WTC11 (cell line): ENCODE measurements at regions not wholly inside any gene's neighbourhood (a gene's known extent, or its start where the extent isn't known, plus 50 kb on each side); places are given as distances from the start of the nearest gene placed in this dataset.

Source experiments
- ATAC-seq: fragments of 200-7000 bp; cut with Tn5 transposase; 2 replicates; pipeline ENCODE4 v1.10.0; 2021; ENCODE audit warnings: mild to moderate bottlenecking, moderate library complexity
- CTCF ChIA-PET: fragments of 300-600 bp; sonication (Branson Sonifier 250); formaldehyde crosslinking; loops from one replicate; lab custom pipeline; 2021; ENCODE audit warnings: antibody characterized with exemption; lab: Charles Lee
- POLR2A ChIA-PET: fragments of 350-600 bp; sonication (Branson Sonifier 250); formaldehyde crosslinking; loops from one replicate; lab custom pipeline; 2021; ENCODE audit warnings: antibody characterized with exemption; lab: Charles Lee
- DNase-seq: peaks from one replicate; pipeline ENCODE4 v3.0.0; 2021; ENCODE audit warnings: low spot score
- H3K27ac Mint-ChIP-seq: 2 replicates; pipeline ENCODE4 v1.8.0; 2021; ENCODE audit warnings: mixed read lengths
- H3K27me3 Mint-ChIP-seq: 2 replicates; pipeline ENCODE4 v1.8.0; 2021; ENCODE audit warnings: low read depth, mild to moderate bottlenecking, moderate library complexity, mixed read lengths
- H3K36me3 Mint-ChIP-seq: 2 replicates; pipeline ENCODE4 v1.8.0; 2021; ENCODE audit warnings: mixed read lengths
- H3K4me1 Mint-ChIP-seq: 2 replicates; pipeline ENCODE4 v1.8.0; 2022; ENCODE audit warnings: mixed read lengths
- H3K4me3 Mint-ChIP-seq: 2 replicates; pipeline ENCODE4 v1.8.0; 2021; ENCODE audit warnings: mild to moderate bottlenecking, moderate library complexity, mixed read lengths
- H3K9me3 Mint-ChIP-seq: 2 replicates; pipeline ENCODE4 v1.8.0; 2021; ENCODE audit warnings: mixed read lengths
- EMX1 ChIP-seq: fragments of 250-450 bp; sonication (Bioruptor Pico); IDR thresholded peaks from 2 replicates; pipeline ENCODE4 v1.8.0; 2021; ENCODE audit warnings: mild to moderate bottlenecking
- HMGA2 ChIP-seq: fragments of 250-450 bp; sonication (Bioruptor Pico); IDR thresholded peaks from 2 replicates; pipeline ENCODE4 v1.4.0; 2021; ENCODE audit warnings: mild to moderate bottlenecking, moderate library complexity
- IRF1 ChIP-seq: sonication (generic); formaldehyde crosslinking; IDR thresholded peaks from 2 replicates; pipeline ENCODE4 v1.8.0; 2023; ENCODE audit warnings: missing genetic modification reagents
- NFYB ChIP-seq: sonication (generic); formaldehyde crosslinking; conservative IDR thresholded peaks from 2 replicates; pipeline ENCODE4 v1.8.0; 2022; ENCODE audit warnings: low read depth, missing genetic modification reagents
- NR1H2 ChIP-seq: sonication (generic); formaldehyde crosslinking; IDR thresholded peaks from 2 replicates; pipeline ENCODE4 v1.9.0; 2021; ENCODE audit warnings: mild to moderate bottlenecking, moderate library complexity, missing genetic modification reagents
- NR3C1 ChIP-seq: sonication (generic); formaldehyde crosslinking; conservative IDR thresholded peaks from 2 replicates; pipeline ENCODE4 v1.8.1; 2023; ENCODE audit warnings: low read depth, mild to moderate bottlenecking, missing genetic modification reagents
- RORB ChIP-seq: fragments of 250-450 bp; sonication (Bioruptor Pico); IDR thresholded peaks from 2 replicates; pipeline ENCODE4 v1.9.0; 2021; ENCODE audit warnings: mild to moderate bottlenecking
- SOX15 ChIP-seq: fragments of 250-450 bp; sonication (Bioruptor Pico); IDR thresholded peaks from 2 replicates; pipeline ENCODE4 v1.9.0; 2021; ENCODE audit warnings: mild to moderate bottlenecking
- TEAD1 ChIP-seq: sonication (generic); formaldehyde crosslinking; IDR thresholded peaks from 2 replicates; pipeline ENCODE4 v1.8.0; 2022; ENCODE audit warnings: mild to moderate bottlenecking, missing genetic modification reagents
- ZBTB21 ChIP-seq: sonication (generic); formaldehyde crosslinking; IDR thresholded peaks from 2 replicates; pipeline ENCODE4 v1.8.1; 2023; ENCODE audit warnings: mild to moderate bottlenecking, missing genetic modification reagents, borderline replicate concordance
- ZNF219 ChIP-seq: sonication (generic); formaldehyde crosslinking; IDR thresholded peaks from 2 replicates; pipeline ENCODE4 v1.8.0; 2023; ENCODE audit warnings: missing genetic modification reagents, mild to moderate bottlenecking, borderline replicate concordance
- ZNF396 ChIP-seq: fragments of 250-450 bp; sonication (Bioruptor Pico); IDR thresholded peaks from 2 replicates; pipeline ENCODE4 v1.8.0; 2021; ENCODE audit warnings: mild to moderate bottlenecking, moderate library complexity, borderline replicate concordance
- TF ChIP-seq, protein P1 (sequence below): sonication (generic); formaldehyde crosslinking; IDR thresholded peaks from 2 replicates; pipeline ENCODE4 v1.8.0; 2022; ENCODE audit warnings: mild to moderate bottlenecking, missing genetic modification reagents
- TF ChIP-seq, protein P2 (sequence below): sonication (generic); formaldehyde crosslinking; IDR thresholded peaks from 2 replicates; pipeline ENCODE4 v1.8.1; 2022; ENCODE audit warnings: low read depth, missing genetic modification reagents, borderline replicate concordance
- TF ChIP-seq, protein P3 (sequence below): sonication (generic); formaldehyde crosslinking; IDR thresholded peaks from 2 replicates; pipeline ENCODE4 v1.8.1; 2023; ENCODE audit warnings: mild to moderate bottlenecking, missing genetic modification reagents
- TF ChIP-seq, protein P4 (sequence below): fragments of 250-450 bp; sonication (Bioruptor Pico); IDR thresholded peaks from 2 replicates; pipeline ENCODE4 v1.9.0; 2021; ENCODE audit warnings: mild to moderate bottlenecking
- TF ChIP-seq, protein P5 (sequence below): sonication (generic); formaldehyde crosslinking; conservative IDR thresholded peaks from 2 replicates; pipeline ENCODE4 v1.8.1; 2022; ENCODE audit warnings: mild to moderate bottlenecking, missing genetic modification reagents
- TF ChIP-seq, protein P6 (sequence below): fragments of 250-450 bp; sonication (Bioruptor Pico); IDR thresholded peaks from 2 replicates; pipeline ENCODE4 v2.1.2; 2022; ENCODE audit warnings: mild to moderate bottlenecking, moderate library complexity

GRCh38 chrX:10854594-10854993, 234.2 kb upstream of the MID1 start:
- POLR2A ChIA-PET = no interaction called here
- CTCF ChIA-PET = no interaction called here
- Mint-ChIP-seq H3K36me3 (no peaks in the 10 kb centered on the region), H3K27ac (no peak overlapping the region), H3K4me1 (peaks cover 4% of the 10 kb centered on the region), H3K4me3 (no peak overlapping the region), H3K9me3 (0 out of 2 replicates have a peak, but pooled peaks cover 3% of the 10 kb centered on the region), H3K27me3 (no peaks in the 10 kb centered on the region)
- DNase-seq = no peak
- ATAC-seq = no peak
- TF ChIP-seq, protein P1, sequence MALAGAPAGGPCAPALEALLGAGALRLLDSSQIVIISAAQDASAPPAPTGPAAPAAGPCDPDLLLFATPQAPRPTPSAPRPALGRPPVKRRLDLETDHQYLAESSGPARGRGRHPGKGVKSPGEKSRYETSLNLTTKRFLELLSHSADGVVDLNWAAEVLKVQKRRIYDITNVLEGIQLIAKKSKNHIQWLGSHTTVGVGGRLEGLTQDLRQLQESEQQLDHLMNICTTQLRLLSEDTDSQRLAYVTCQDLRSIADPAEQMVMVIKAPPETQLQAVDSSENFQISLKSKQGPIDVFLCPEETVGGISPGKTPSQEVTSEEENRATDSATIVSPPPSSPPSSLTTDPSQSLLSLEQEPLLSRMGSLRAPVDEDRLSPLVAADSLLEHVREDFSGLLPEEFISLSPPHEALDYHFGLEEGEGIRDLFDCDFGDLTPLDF (CRISPR knock-in tag) = no peak

DNA sequence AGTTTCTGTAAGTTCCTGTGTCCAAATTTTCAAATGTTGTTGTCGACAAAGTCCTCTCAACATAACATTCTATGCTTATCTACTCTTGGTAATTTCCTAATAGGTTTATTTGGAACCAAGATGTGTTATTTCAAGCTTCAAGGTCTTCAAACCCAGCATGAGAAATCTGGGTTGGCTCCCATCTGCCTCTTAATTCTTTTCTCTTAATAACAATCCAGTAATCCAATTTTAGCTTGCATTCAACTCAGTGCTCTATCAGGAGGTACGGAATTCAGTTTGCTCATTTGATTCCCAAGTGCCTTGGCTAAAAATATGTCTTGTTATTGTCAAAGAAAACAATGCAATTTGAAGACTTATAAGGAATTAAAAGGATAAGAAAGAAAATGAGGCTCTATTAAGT, 235.5 kb upstream of the MID1 start:
- Mint-ChIP-seq H3K27ac (no peak overlapping the region), H3K9me3 (0 out of 2 replicates have a peak, but pooled peaks cover 4% of the 10 kb centered on the region), H3K36me3 (no peaks in the 10 kb centered on the region; the same call in 1 of the 2 replicates), H3K4me1 (no peaks in the 10 kb centered on the region), H3K27me3 (no peaks in the 10 kb centered on the region), H3K4me3 (no peak overlapping the region)
- POLR2A ChIA-PET = no interaction called here
- TF ChIP-seq ZNF219 (CRISPR knock-in tag) (no peak), HMGA2 (no peak), EMX1 (CRISPR knock-in tag) (no peak), NR1H2 (CRISPR knock-in tag) (no peak), NR3C1 (CRISPR knock-in tag) (no peak), ZNF396 (CRISPR knock-in tag) (no peak), ZBTB21 (CRISPR knock-in tag) (no peak), NFYB (CRISPR knock-in tag) (no peak), SOX15 (no peak), RORB (CRISPR knock-in tag) (no peak)
- TF ChIP-seq, protein P2, sequence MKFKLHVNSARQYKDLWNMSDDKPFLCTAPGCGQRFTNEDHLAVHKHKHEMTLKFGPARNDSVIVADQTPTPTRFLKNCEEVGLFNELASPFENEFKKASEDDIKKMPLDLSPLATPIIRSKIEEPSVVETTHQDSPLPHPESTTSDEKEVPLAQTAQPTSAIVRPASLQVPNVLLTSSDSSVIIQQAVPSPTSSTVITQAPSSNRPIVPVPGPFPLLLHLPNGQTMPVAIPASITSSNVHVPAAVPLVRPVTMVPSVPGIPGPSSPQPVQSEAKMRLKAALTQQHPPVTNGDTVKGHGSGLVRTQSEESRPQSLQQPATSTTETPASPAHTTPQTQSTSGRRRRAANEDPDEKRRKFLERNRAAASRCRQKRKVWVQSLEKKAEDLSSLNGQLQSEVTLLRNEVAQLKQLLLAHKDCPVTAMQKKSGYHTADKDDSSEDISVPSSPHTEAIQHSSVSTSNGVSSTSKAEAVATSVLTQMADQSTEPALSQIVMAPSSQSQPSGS (CRISPR knock-in tag) = no peak
- TF ChIP-seq, protein P3, sequence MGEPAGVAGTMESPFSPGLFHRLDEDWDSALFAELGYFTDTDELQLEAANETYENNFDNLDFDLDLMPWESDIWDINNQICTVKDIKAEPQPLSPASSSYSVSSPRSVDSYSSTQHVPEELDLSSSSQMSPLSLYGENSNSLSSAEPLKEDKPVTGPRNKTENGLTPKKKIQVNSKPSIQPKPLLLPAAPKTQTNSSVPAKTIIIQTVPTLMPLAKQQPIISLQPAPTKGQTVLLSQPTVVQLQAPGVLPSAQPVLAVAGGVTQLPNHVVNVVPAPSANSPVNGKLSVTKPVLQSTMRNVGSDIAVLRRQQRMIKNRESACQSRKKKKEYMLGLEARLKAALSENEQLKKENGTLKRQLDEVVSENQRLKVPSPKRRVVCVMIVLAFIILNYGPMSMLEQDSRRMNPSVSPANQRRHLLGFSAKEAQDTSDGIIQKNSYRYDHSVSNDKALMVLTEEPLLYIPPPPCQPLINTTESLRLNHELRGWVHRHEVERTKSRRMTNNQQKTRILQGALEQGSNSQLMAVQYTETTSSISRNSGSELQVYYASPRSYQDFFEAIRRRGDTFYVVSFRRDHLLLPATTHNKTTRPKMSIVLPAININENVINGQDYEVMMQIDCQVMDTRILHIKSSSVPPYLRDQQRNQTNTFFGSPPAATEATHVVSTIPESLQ (CRISPR knock-in tag) = no peak
- TF ChIP-seq, protein P4, sequence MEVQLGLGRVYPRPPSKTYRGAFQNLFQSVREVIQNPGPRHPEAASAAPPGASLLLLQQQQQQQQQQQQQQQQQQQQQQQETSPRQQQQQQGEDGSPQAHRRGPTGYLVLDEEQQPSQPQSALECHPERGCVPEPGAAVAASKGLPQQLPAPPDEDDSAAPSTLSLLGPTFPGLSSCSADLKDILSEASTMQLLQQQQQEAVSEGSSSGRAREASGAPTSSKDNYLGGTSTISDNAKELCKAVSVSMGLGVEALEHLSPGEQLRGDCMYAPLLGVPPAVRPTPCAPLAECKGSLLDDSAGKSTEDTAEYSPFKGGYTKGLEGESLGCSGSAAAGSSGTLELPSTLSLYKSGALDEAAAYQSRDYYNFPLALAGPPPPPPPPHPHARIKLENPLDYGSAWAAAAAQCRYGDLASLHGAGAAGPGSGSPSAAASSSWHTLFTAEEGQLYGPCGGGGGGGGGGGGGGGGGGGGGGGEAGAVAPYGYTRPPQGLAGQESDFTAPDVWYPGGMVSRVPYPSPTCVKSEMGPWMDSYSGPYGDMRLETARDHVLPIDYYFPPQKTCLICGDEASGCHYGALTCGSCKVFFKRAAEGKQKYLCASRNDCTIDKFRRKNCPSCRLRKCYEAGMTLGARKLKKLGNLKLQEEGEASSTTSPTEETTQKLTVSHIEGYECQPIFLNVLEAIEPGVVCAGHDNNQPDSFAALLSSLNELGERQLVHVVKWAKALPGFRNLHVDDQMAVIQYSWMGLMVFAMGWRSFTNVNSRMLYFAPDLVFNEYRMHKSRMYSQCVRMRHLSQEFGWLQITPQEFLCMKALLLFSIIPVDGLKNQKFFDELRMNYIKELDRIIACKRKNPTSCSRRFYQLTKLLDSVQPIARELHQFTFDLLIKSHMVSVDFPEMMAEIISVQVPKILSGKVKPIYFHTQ (CRISPR knock-in tag) = no peak
- TF ChIP-seq, protein P5, sequence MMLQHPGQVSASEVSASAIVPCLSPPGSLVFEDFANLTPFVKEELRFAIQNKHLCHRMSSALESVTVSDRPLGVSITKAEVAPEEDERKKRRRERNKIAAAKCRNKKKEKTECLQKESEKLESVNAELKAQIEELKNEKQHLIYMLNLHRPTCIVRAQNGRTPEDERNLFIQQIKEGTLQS (CRISPR knock-in tag) = no peak
- no peak for DNase-seq
- ATAC-seq = no peak
- CTCF ChIA-PET = no interaction called here

DNA sequence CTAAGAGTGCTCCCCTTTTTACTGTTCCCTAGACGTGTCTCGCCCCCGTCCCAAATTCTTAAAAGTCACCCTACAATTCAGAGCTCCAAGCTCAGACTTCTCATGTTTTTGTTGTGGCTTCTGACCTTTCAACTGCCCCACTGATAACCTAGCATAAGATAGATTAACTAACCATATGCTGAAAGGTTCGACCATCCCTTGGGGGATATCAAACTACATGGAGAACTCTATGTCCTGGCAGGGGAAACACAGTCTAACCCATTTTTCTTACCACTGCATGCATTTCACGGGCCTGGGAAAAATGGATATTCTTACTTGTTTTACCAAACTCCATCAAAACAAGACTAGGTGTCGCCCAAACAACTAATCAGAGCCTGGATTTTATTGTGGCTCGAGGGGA, 236.4 kb upstream of the MID1 start:
- POLR2A ChIA-PET = no interaction called here
- no peaks in the 10 kb centered on the region for H3K4me1 Mint-ChIP-seq
- ATAC-seq = no peak
- no peak overlapping the region for H3K27ac Mint-ChIP-seq
- CTCF ChIA-PET = no interaction called here
- no peak overlapping the region for H3K4me3 Mint-ChIP-seq
- H3K36me3 Mint-ChIP-seq = no peaks in the 10 kb centered on the region; the same call in 1 of the 2 replicates
- H3K27me3 Mint-ChIP-seq = no peaks in the 10 kb centered on the region
- H3K9me3 Mint-ChIP-seq = 0 out of 2 replicates have a peak, but pooled peaks cover 3% of the 10 kb centered on the region
- DNase-seq = no peak
- no peak for TF ChIP-seq ZBTB21 (CRISPR knock-in tag)
- TF ChIP-seq, protein P6, sequence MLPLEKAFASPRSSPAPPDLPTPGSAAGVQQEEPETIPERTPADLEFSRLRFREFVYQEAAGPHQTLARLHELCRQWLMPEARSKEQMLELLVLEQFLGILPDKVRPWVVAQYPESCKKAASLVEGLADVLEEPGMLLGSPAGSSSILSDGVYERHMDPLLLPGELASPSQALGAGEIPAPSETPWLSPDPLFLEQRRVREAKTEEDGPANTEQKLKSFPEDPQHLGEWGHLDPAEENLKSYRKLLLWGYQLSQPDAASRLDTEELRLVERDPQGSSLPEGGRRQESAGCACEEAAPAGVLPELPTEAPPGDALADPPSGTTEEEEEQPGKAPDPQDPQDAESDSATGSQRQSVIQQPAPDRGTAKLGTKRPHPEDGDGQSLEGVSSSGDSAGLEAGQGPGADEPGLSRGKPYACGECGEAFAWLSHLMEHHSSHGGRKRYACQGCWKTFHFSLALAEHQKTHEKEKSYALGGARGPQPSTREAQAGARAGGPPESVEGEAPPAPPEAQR = no peak
- TF ChIP-seq TEAD1 (CRISPR knock-in tag) = no peak
- TF ChIP-seq NR3C1 (CRISPR knock-in tag) = no peak
- no peak for TF ChIP-seq IRF1 (CRISPR knock-in tag)
- TF ChIP-seq, protein P4 (CRISPR knock-in tag) = no peak
